Fibroblast of lung (primary cell): ENCODE measurements at regions not wholly inside any gene's neighbourhood (a gene's known extent, or its start where the extent isn't known, plus 50 kb on each side); places are given as distances from the start of the nearest gene placed in this dataset.

ENCODE experiments used
- DNase-seq, 2 donors: peaks; one replicate each; pipeline versions ENCODE4 v3.0.0 to v3.0.0-alpha.2; 2010; ENCODE audit warnings: low read depth in 2 of 2
- H2AFZ ChIP-seq: 2 replicates; pipeline ENCODE4 v1.5.1; 2012; ENCODE audit warnings: low read length, control low read depth, inconsistent platforms
- H3K27ac ChIP-seq: 2 replicates; pipeline ENCODE4 v1.5.1; 2011; ENCODE audit warnings: low read length, control low read depth; ENCODE audit not compliant: insufficient read depth
- H3K27me3 ChIP-seq: 2 replicates; pipeline ENCODE4 v1.5.1; 2011; ENCODE audit warnings: mild to moderate bottlenecking, low read length; ENCODE audit not compliant: control insufficient read depth, insufficient read depth
- H3K36me3 ChIP-seq: 2 replicates; pipeline ENCODE4 v1.5.1; 2011; ENCODE audit warnings: low read length; ENCODE audit not compliant: control insufficient read depth, insufficient read depth
- H3K4me1 ChIP-seq: 2 replicates; pipeline ENCODE4 v1.5.1; 2011; ENCODE audit warnings: low read length; ENCODE audit not compliant: control insufficient read depth, insufficient read depth; ENCODE audit errors: extremely low read depth
- H3K4me2 ChIP-seq: 2 replicates; pipeline ENCODE4 v1.5.1; 2011; ENCODE audit warnings: low read length, control low read depth; ENCODE audit not compliant: insufficient read depth; ENCODE audit errors: extremely low read depth
- H3K4me3 ChIP-seq, 4 experiments: fragments of 200-600 bp in 1 of 4; sonication (generic) in 1 of 4; replicated peaks in 1 of 4; 2 replicates each; pipeline ENCODE4 v1.5.1; 2011 to 2016; ENCODE audit warnings: low read length in 4 of 4, low read depth in 3 of 4, mild to moderate bottlenecking in 3 of 4, control low read depth in 2 of 4, inconsistent platforms in 1 of 4, mixed read lengths in 1 of 4; ENCODE audit not compliant: insufficient read depth in 1 of 4; ENCODE audit errors: control extremely low read depth in 1 of 4
- H3K79me2 ChIP-seq: 2 replicates; pipeline ENCODE4 v1.5.1; 2012; ENCODE audit warnings: mild to moderate bottlenecking, low read length, inconsistent platforms; ENCODE audit not compliant: control insufficient read depth, insufficient read depth
- H3K9ac ChIP-seq: 2 replicates; pipeline ENCODE4 v1.5.1; 2011; ENCODE audit warnings: mild to moderate bottlenecking, low read length, control low read depth; ENCODE audit not compliant: insufficient read depth
- H3K9me3 ChIP-seq: 2 replicates; pipeline ENCODE4 v1.5.1; 2012; ENCODE audit warnings: low read depth, low read length; ENCODE audit not compliant: control insufficient read depth, insufficient read depth
- H4K20me1 ChIP-seq: 2 replicates; pipeline ENCODE4 v1.5.1; 2011; ENCODE audit warnings: low read length; ENCODE audit not compliant: control insufficient read depth, insufficient read depth; ENCODE audit errors: extremely low read depth
- CTCF ChIP-seq, 2 donors: IDR thresholded peaks in 1 of 2; conservative IDR thresholded peaks in 1 of 2; 1 replicate in 1 of 2; 2 replicates in 1 of 2; pipeline ENCODE4 v1.5.1; 2011 to 2012; ENCODE audit warnings: low read length in 2 of 2, control low read depth in 1 of 2, inconsistent platforms in 1 of 2, low read depth in 1 of 2, mild to moderate bottlenecking in 1 of 2
- EZH2 ChIP-seq: IDR thresholded peaks from 2 replicates; pipeline ENCODE4 v1.5.1; 2012; ENCODE audit warnings: low read length, control low read depth, mild to moderate bottlenecking; ENCODE audit errors: missing control alignments

- H3K27ac ChIP-seq, result no peak overlapping the region
- peaks cover 2% of the 10 kb centered on the region for H3K27me3 ChIP-seq
- H2AFZ ChIP-seq, result no peak overlapping the region
- TF ChIP-seq EZH2 (no peak), CTCF (conservative IDR thresholded peaks at IDR 0.05 in 1 of 2, IDR thresholded peaks at IDR 0.05 in 1 of 2; ENCODE audit: low read depth in 1 of 2, low read length in 2 of 2) (no peak)
- no peaks in the 10 kb centered on the region for H3K36me3 ChIP-seq
- H3K4me2 ChIP-seq, result no peak overlapping the region
- DNase-seq, result no peak
- no peaks in the 10 kb centered on the region for H3K79me2 ChIP-seq
- H4K20me1 ChIP-seq, result no peaks in the 10 kb centered on the region
- H3K9ac ChIP-seq, result no peak overlapping the region
- H3K4me1 ChIP-seq, result no peaks in the 10 kb centered on the region
- H3K9me3 ChIP-seq, result no peaks in the 10 kb centered on the region
- no peak overlapping the region for H3K4me3 ChIP-seq
Measured at GRCh38 chr14:51189600-51190376, 50.3 kb upstream of the TMX1 start.
